A549 (cell line): ENCODE measurements at regions not wholly inside any gene's neighbourhood (a gene's known extent, or its start where the extent isn't known, plus 50 kb on each side); places are given as distances from the start of the nearest gene placed in this dataset.

ENCODE experiments used
- ATAC-seq, 2 experiments: fragments of 200-7000 bp in 1 of 2; fragments of >200 bp in 1 of 2; cut with Nextera tagmentation in 1 of 2; cut with Tn5 transposase in 1 of 2; 3 replicates each; pipeline versions ENCODE4 v1.8.0 to v1.9.1; 2018 to 2020; ENCODE audit warnings: mild to moderate bottlenecking in 1 of 2, moderate library complexity in 1 of 2
- CTCF ChIA-PET: fragments of 300-600 bp; sonication (Branson Sonifier 250); formaldehyde crosslinking; extraction: SDS; loops from one replicate; lab custom pipeline; 2021; ENCODE audit warnings: antibody characterized with exemption, inconsistent platforms; lab: Yijun Ruan, JAX
- POLR2A ChIA-PET: fragments of 350-600 bp; formaldehyde crosslinking; extraction: SDS; loops from one replicate; lab custom pipeline; 2021; ENCODE audit warnings: antibody characterized with exemption, inconsistent platforms; lab: Yijun Ruan, JAX
- DNase-seq, 2 experiments: peaks; one replicate each; pipeline versions ENCODE4 v3.0.0 to v3.0.0-alpha.2; 2011 to 2016; ENCODE audit warnings: low read depth in 1 of 2, low spot score in 1 of 2
- FAIRE-seq: peaks from 2 replicates; lab custom pipeline; 2011; peaks lifted over from hg19 to GRCh38; lab: Jason Lieb, UNC
- H3K27ac ChIP-seq, 2 experiments: fragments of >200 bp; sonication (Bioruptor Twin); formaldehyde crosslinking; 3 replicates each; pipeline ENCODE4 v1.5.1; 2016 to 2017
- H3K4me1 ChIP-seq: fragments of >200 bp; sonication (Bioruptor Twin); formaldehyde crosslinking; 3 replicates; pipeline ENCODE4 v1.6.1; 2016
- H3K4me2 ChIP-seq: fragments of >200 bp; sonication (Bioruptor Twin); formaldehyde crosslinking; 3 replicates; pipeline ENCODE4 v1.6.1; 2016
- H3K4me3 ChIP-seq: fragments of >200 bp; sonication (Bioruptor Twin); formaldehyde crosslinking; 3 replicates; pipeline ENCODE4 v1.5.1; 2016
- H3K9me3 ChIP-seq: fragments of >200 bp; sonication (Bioruptor Twin); formaldehyde crosslinking; 3 replicates; pipeline ENCODE4 v1.6.1; 2016
- ATOH8 ChIP-seq: fragments of 250-450 bp; sonication (Bioruptor Pico); IDR thresholded peaks from 2 replicates; pipeline ENCODE4 v1.5.0; 2020; ENCODE audit warnings: low read depth, mild to moderate bottlenecking, moderate library complexity
- BHLHE40 ChIP-seq: IDR thresholded peaks from 2 replicates; pipeline ENCODE4 v1.6.1; 2012; ENCODE audit warnings: low read depth, low read length, inconsistent platforms
- EHMT2 ChIP-seq: fragments of 200-600 bp; sonication (generic); IDR thresholded peaks from 2 replicates; pipeline ENCODE4 v1.6.1; 2016; ENCODE audit warnings: antibody characterized with exemption, low read depth, mild to moderate bottlenecking, moderate library complexity
- FOXS1 ChIP-seq: fragments of 250-450 bp; sonication (Bioruptor Pico); IDR thresholded peaks from 2 replicates; pipeline ENCODE4 v1.5.0; 2020; ENCODE audit warnings: mild to moderate bottlenecking, moderate library complexity
- GATA3 ChIP-seq: IDR thresholded peaks from 2 replicates; pipeline ENCODE4 v1.6.1; 2012; ENCODE audit warnings: borderline replicate concordance
- HEYL ChIP-seq: fragments of 250-450 bp; sonication (Bioruptor Pico); IDR thresholded peaks from 2 replicates; pipeline ENCODE4 v1.8.0; 2021; ENCODE audit warnings: mild to moderate bottlenecking, moderate library complexity
- HMGXB4 ChIP-seq: fragments of 250-450 bp; sonication (Bioruptor Pico); IDR thresholded peaks from 2 replicates; pipeline ENCODE4 v1.5.0; 2021; ENCODE audit warnings: mild to moderate bottlenecking, moderate library complexity, borderline replicate concordance
- HOXB5 ChIP-seq: fragments of 250-450 bp; sonication (Bioruptor Pico); IDR thresholded peaks from 2 replicates; pipeline ENCODE4 v1.5.0; 2020; ENCODE audit warnings: mild to moderate bottlenecking, moderate library complexity
- JUNB ChIP-seq: fragments of >200 bp; sonication (Bioruptor Twin); formaldehyde crosslinking; IDR thresholded peaks from 2 replicates; pipeline ENCODE4 v1.6.1; 2016
- NFE2L2 ChIP-seq: fragments of 150-350 bp; conservative IDR thresholded peaks from 2 replicates; pipeline ENCODE4 v1.6.1; 2014; ENCODE audit warnings: low read length
- PBX3 ChIP-seq: IDR thresholded peaks from 2 replicates; pipeline ENCODE4 v1.6.1; 2012
- PHF8 ChIP-seq: fragments of 200-600 bp; sonication (generic); IDR thresholded peaks from 2 replicates; pipeline ENCODE4 v1.6.1; 2016; ENCODE audit warnings: low read depth, mild to moderate bottlenecking, antibody characterized with exemption, moderate library complexity, borderline replicate concordance
- POLR2AphosphoS2 ChIP-seq: conservative IDR thresholded peaks from 2 replicates; pipeline ENCODE4 v1.6.1; 2012; ENCODE audit warnings: low read length, improper control_type of control experiment, inconsistent platforms
- RARB ChIP-seq: fragments of 250-450 bp; sonication (Bioruptor Pico); IDR thresholded peaks from 2 replicates; pipeline ENCODE4 v1.8.0; 2021; ENCODE audit warnings: mild to moderate bottlenecking, moderate library complexity
- REST ChIP-seq: fragments of 200-600 bp; sonication (generic); IDR thresholded peaks from 2 replicates; pipeline ENCODE4 v1.6.1; 2016; ENCODE audit warnings: antibody characterized with exemption, mild to moderate bottlenecking, moderate library complexity
- SREBF2 ChIP-seq: fragments of 450-650 bp; IDR thresholded peaks from 2 replicates; pipeline ENCODE4 v1.6.1; 2014; ENCODE audit warnings: mild to moderate bottlenecking, moderate library complexity
- TP53 ChIP-seq: fragments of 250-450 bp; sonication (Bioruptor Pico); IDR thresholded peaks from 2 replicates; pipeline ENCODE4 v1.5.0; 2021; ENCODE audit warnings: mild to moderate bottlenecking, moderate library complexity
- ZSCAN20 ChIP-seq: fragments of 250-450 bp; sonication (Bioruptor Pico); IDR thresholded peaks from 2 replicates; pipeline ENCODE4 v1.8.0; 2022; ENCODE audit warnings: mild to moderate bottlenecking, moderate library complexity
- WGBS: methylation state at CpG from one replicate; pipeline ENCODE4 v1.1.6; 2017; ENCODE audit errors: missing lambda C conversion rate; 5-methylcytosine and 5-hydroxymethylcytosine counted together

- Histone ChIP-seq H3K9me3 (no peaks in the 10 kb centered on the region), H3K4me2 (no peak overlapping the region), H3K27ac (no peak overlapping the region), H3K4me3 (no peak overlapping the region), H3K4me1 (no peaks in the 10 kb centered on the region)
- ATAC-seq: no peak
- ChIA-PET POLR2A (no interaction called here), CTCF (interaction anchor here (0.9 to 2.0 kb wide), 9 partner anchors 8 to 258 kb away, joined by 3 to 5 read pairs (median 4); no protein-coding TSS in a partner anchor)
- FAIRE-seq: no peak
- no peak for DNase-seq
- WGBS: 54% methylated on average over 6 of the region's 6 CpGs
- TF ChIP-seq PBX3 (no peak), PHF8 (no peak), JUNB (no peak), BHLHE40 (no peak), ZSCAN20 (CRISPR knock-in tag) (no peak), HOXB5 (CRISPR knock-in tag) (no peak), REST (no peak), NFE2L2 (no peak), ATOH8 (no peak), FOXS1 (CRISPR knock-in tag) (no peak), EHMT2 (no peak)
These were observed 84.5 kb downstream of the HIF1AN start for GRCh38 chr10:100620087-100620835.

- POLR2A ChIA-PET: no interaction called here
- Histone ChIP-seq H3K4me3 (no peak overlapping the region), H3K4me2 (no peak overlapping the region), H3K9me3 (no peaks in the 10 kb centered on the region), H3K4me1 (no peaks in the 10 kb centered on the region), H3K27ac (no peak overlapping the region)
- DNase-seq: peak in 1 of 2 experiments; percentile 24
- 35% methylated on average over 14 of the region's 44 CpGs for WGBS
- CTCF ChIA-PET: interaction anchor here (1.0 to 1.8 kb wide), 4 partner anchors 11 to 61 kb away, joined by 3 to 5 read pairs (median 4); no protein-coding TSS in a partner anchor
- TF ChIP-seq HEYL (CRISPR knock-in tag): no peak
- no peak for TF ChIP-seq GATA3
- no peak for TF ChIP-seq POLR2AphosphoS2
- no peak for TF ChIP-seq RARB
- TF ChIP-seq TP53: no peak
- no peak for TF ChIP-seq HMGXB4 (CRISPR knock-in tag)
- no peak for TF ChIP-seq SREBF2
- ATAC-seq: no peak
- no peak for FAIRE-seq
These were observed 85.8 kb downstream of the HIF1AN start for GRCh38 chr10:100621360-100622205.
